GM12873 (cell line): ENCODE measurements at regions not wholly inside any gene's neighbourhood (a gene's known extent, or its start where the extent isn't known, plus 50 kb on each side); places are given as distances from the start of the nearest gene placed in this dataset.

ENCODE experiments used
- TF ChIP-seq, protein P1 (sequence below): IDR thresholded peaks from 2 replicates; pipeline ENCODE4 v1.5.1; 2012; ENCODE audit warnings: low read depth, mild to moderate bottlenecking, moderate library complexity, low read length, control low read depth; ENCODE audit not compliant: insufficient read depth; ENCODE audit errors: missing control alignments

DNA sequence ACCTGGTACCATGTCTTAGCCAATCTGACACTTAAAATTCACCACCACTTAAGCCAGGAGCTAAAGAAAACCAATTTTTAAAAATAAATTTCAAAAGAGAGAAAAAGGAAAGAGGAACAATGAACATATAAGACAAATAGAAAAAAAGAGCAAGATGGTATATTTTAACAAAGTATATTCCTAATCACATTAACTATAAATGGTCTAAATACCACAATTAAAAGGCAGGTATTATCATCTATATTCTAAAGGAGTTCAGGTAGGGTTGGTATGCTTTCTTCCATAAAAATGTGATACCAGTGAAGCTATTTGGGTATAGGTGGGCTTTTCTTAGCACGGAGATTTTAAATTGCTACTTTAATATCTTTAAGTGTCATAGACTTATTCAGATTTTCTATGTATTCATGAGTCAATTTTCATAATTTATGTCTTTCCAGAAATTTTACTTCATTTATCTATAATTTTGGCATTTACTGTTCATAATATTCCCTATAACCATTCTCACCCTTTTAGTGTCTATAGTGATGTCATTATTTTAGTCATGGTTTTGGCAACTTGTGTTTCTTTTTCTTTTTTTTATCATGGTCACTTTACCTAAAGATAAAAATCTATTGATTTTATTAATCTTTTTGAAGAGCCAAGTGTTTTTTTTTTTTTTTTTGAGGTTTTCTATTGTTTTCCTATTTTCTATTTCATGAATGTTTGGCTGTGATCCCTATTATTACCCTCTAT lies 56.5 kb upstream of the IGLL5 start:
- TF ChIP-seq, protein P1, sequence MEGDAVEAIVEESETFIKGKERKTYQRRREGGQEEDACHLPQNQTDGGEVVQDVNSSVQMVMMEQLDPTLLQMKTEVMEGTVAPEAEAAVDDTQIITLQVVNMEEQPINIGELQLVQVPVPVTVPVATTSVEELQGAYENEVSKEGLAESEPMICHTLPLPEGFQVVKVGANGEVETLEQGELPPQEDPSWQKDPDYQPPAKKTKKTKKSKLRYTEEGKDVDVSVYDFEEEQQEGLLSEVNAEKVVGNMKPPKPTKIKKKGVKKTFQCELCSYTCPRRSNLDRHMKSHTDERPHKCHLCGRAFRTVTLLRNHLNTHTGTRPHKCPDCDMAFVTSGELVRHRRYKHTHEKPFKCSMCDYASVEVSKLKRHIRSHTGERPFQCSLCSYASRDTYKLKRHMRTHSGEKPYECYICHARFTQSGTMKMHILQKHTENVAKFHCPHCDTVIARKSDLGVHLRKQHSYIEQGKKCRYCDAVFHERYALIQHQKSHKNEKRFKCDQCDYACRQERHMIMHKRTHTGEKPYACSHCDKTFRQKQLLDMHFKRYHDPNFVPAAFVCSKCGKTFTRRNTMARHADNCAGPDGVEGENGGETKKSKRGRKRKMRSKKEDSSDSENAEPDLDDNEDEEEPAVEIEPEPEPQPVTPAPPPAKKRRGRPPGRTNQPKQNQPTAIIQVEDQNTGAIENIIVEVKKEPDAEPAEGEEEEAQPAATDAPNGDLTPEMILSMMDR: no peak

DNA sequence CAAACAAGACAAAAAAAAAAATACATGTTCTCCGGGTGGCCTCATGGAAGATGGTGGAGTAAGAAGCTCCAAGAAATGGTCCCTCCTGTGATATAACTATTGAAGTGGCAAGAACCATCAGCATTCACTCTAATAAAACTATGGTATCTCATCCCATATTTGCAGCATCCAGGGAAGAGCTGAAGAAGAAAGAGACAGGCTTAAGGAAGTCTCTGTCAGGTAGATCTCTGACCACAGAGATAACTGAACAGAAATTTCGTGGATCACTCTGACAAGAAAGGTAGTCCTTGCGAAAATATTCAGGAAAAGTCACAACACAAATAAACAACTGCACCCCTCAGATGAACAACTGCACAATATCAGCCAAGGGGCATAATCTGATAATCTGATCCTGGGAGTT lies 54.6 kb upstream of the IGLL5 start:
- TF ChIP-seq, protein P1: no peak

DNA sequence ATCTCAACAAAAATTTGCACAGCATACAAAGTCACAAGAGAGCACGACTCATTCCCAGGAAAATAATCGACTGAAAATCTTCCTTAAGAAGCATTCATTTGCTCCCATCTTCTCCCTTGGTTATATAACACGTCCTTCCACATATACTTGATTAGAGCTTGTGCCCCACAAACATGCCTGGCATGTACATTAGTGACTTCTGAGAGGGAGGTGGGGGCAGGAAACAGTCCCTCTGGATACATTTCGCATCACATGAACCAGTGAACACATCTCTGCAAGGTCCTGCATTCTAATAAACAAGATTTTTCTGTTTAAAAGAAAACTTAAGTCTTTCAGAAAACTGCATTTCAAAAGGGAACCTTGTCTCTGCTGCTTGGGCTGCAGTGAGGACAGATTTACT lies 54.1 kb upstream of the IGLL5 start:
- TF ChIP-seq, protein P1: no peak

DNA sequence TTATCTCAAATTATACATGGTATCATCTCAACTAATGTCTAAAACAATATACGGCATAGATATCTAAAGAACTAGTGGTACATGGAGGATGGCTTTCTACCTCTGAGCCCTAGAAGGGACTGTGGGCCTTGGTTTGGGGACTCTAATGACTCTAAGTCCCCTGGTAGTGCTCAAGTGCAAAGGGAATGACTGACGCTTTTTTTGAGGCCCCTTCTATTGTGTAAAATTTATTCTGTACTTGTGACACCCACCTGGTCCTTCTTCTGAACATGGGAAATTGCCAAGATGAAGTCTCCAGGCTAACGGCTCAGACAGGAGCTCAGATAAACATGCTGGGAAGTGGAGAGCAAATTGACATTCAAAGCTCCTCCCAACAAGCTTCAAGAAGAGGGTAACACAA lies 53.4 kb upstream of the IGLL5 start:
- TF ChIP-seq, protein P1: no peak

DNA sequence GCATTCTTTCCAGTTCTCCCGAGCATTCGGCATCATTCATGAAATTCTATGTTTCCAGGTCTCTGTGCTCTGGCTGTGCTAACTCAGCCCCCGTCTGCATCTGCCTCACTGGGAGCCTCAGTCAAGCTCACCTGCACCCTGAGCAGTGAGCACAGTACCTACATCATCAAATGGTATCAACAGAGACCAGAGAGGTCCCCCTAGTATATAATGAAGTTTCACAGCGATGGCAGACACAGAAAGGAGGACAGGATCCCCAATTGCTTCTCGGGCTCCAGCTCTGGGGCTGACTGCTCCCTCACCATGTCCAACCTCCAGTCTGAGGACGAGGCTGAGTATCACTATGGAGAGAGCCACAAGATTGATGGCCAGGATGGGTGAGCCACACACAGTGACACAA lies 52.8 kb upstream of the IGLL5 start:
- TF ChIP-seq, protein P1: no peak

DNA sequence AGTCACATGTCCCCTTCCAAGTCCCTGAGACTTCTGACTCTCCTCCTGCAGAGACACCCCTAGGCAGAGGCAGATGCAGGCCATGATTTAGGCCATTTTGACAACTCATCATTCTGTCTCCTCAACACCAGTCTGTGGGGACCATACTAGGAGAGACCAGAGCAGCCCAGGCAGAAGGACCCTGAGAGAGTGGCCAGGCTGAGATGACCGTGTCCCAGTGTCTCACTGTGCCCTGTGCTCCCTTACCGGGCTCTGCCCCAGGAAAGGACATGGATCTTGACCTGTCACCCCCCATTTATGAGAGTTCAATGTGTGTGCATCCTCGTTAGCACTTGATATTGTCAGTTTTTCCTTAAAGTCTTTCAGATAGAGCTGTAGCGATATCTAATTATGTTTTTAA lies 52.4 kb upstream of the IGLL5 start:
- TF ChIP-seq, protein P1: no peak

DNA sequence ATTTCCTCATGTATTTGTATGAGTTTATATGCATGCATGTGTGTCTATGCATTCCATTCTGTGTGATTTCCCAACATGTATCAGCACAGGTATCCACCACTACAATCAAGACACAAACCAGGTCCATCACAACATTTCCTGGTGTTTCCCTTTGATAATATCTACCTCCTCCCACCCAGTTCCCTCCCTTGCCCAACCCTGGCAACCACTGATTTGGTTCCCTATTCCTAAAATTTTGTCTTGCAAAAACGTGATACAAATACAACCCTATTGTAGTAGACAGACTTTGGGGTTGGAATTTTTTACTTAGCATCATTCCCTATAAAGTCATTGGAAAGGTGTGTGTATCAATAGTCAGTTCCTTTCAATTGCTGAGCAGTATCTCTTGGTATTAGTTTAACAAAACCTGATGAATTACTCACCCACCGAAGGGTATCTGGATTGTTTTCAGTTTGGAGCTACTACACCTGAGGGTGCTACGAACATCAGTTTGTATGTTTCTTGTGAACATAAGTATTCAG lies 51.8 kb upstream of the IGLL5 start:
- TF ChIP-seq, protein P1: no peak

DNA sequence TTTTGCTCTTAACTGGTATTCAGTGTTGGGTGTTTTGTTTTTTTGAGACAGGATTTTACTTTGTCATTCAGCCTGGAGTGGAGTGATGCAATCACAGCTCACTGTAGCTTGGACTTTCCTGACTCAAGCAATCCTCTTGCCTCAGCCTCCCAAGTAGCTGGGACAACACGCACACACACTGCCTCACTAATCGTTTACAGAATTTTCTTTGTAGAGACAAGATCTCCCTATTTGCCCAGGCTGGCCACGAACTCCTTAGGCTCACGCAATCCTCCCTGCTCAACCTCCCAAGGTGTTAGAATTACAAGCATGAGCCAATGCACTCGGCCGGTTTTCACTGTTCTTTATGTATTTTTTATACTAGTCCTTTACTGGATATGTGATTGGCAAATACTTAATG lies 51.0 kb upstream of the IGLL5 start:
- TF ChIP-seq, protein P1: no peak
